Fibroblast of lung (primary cell): ENCODE measurements at regions not wholly inside any gene's neighbourhood (a gene's known extent, or its start where the extent isn't known, plus 50 kb on each side); places are given as distances from the start of the nearest gene placed in this dataset.

Source experiments
- EZH2 ChIP-seq: IDR thresholded peaks from 2 replicates; pipeline ENCODE4 v1.5.1; 2012; ENCODE audit warnings: low read length, control low read depth, mild to moderate bottlenecking; ENCODE audit errors: missing control alignments
- TF ChIP-seq, protein P1 (sequence below), 2 donors: IDR thresholded peaks in 1 of 2; conservative IDR thresholded peaks in 1 of 2; 1 replicate in 1 of 2; 2 replicates in 1 of 2; pipeline ENCODE4 v1.5.1; 2011 to 2012; ENCODE audit warnings: low read length in 2 of 2, control low read depth in 1 of 2, inconsistent platforms in 1 of 2, low read depth in 1 of 2, mild to moderate bottlenecking in 1 of 2

- TF ChIP-seq, protein P1, sequence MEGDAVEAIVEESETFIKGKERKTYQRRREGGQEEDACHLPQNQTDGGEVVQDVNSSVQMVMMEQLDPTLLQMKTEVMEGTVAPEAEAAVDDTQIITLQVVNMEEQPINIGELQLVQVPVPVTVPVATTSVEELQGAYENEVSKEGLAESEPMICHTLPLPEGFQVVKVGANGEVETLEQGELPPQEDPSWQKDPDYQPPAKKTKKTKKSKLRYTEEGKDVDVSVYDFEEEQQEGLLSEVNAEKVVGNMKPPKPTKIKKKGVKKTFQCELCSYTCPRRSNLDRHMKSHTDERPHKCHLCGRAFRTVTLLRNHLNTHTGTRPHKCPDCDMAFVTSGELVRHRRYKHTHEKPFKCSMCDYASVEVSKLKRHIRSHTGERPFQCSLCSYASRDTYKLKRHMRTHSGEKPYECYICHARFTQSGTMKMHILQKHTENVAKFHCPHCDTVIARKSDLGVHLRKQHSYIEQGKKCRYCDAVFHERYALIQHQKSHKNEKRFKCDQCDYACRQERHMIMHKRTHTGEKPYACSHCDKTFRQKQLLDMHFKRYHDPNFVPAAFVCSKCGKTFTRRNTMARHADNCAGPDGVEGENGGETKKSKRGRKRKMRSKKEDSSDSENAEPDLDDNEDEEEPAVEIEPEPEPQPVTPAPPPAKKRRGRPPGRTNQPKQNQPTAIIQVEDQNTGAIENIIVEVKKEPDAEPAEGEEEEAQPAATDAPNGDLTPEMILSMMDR (conservative IDR thresholded peaks at IDR 0.05 in 1 of 2, IDR thresholded peaks at IDR 0.05 in 1 of 2; ENCODE audit: low read depth in 1 of 2, low read length in 2 of 2) = no peak
- TF ChIP-seq EZH2 = no peak
Observed at GRCh38 chr7:91812388-91812787, 68.1 kb downstream of the MTERF1 start.
